SK-N-DZ (cell line): ENCODE measurements at regions not wholly inside any gene's neighbourhood (a gene's known extent, or its start where the extent isn't known, plus 50 kb on each side); places are given as distances from the start of the nearest gene placed in this dataset.
A peak's percentile ranks its signal among the peaks of the same experiment; 100 is the strongest.

ENCODE experiments used
- DNase-seq: peaks from one replicate; pipeline ENCODE4 v3.0.0-alpha.2; 2015; ENCODE audit warnings: low spot score

DNA sequence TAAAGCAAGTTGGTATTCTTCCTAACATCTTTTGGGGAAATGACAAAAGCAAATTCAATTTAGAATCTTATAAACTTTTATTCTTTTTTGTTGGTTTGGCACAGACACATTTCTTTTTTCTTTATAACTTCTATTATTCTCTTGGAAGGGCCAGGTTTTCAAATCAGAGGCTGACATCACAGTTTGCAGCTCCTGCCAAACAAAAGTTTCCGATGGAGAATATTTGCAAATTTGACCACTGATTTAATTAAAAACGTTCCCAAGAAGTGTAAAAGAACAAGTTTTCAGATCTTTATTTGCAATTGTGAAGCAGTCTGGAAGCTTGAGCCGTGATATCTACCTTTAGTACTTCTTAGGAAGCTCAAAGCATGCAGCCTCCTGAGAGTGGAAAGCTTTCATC, 53.8 kb upstream of the CD83 start:
- DNase-seq, result no peak

DNA sequence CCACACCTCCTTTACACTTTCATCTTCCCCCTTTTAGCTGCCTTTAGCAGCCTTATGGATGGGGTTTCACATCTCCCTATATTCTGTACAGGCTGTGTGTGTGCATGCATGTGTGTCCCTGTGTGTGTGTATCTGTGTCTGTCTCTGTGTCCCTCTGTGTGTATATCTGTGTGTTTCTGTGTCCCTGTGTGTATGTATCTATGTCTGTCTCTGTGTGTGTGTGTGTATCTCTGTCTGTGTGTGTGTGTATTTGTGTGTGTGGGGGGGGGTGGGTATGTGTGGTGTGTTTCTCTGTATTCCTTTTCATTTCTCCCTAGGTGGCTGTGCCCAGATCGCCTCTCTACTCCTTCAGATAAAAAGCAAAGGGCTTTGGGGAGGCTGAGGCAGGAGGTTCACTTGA, 52.2 kb upstream of the CD83 start:
- no peak for DNase-seq

DNA sequence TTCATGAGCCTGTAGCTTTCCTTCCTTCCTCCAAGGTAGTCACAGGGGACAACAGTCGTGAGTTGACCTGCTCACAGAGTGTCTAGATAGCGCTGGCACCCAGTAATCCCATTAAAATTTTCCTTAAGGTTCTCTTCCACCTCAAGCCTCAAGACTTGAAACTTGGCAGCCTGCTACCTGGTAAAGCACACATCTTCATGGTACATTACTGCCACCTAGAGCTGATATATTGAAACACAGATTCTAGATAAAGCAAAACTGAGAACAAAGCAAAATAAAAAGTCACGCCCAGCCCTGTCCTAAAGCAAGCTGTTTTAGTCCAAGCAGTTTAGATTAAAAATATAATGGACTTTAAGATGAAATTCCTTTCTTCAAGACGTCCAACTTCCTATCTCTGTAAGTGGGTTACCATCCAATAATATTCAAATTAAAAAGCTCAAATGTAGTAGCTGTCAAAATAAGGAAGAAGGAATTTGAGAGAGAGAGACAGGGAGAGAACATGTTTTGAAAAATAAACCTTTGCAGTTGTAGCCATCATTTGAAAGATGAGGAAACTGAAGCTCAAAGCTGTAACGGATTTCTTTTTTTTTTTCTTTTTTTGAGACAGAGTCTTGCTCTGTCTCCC, 50.7 kb upstream of the CD83 start:
- peak; percentile 79 for DNase-seq

DNA sequence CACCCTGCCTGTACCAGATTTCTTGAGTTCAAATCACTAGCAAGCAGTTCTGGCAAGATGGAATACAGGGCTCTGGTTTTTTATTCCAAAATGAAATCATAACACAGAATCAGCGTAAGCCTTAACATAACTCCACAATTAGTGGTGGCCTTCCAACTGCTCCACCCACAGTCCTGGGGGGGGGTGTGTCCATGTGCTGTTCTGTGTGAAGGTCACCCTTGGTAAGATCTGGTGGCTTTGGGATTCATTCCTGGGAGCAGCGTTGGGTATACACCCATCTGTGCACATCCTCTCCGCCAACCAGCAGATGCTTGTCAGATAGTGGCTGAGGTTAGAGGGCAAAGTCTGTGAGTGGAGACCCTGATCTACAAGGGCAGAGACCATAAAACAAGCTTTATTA, 49.9 kb upstream of the CD83 start:
- DNase-seq, result peak; percentile 19
